ENCODE measurements at regions not wholly inside any gene's neighbourhood (a gene's known extent, or its start where the extent isn't known, plus 50 kb on each side); places are given as distances from the start of the nearest gene placed in this dataset.
A peak's percentile ranks its signal among the peaks of the same experiment; 100 is the strongest.

GRCh38 chr16:86324320-86324719, 186.0 kb upstream of the FOXF1 start:
- Histone ChIP-seq H3K27me3 (ENCODE audit: control insufficient read depth, insufficient read depth, low read length) (no peaks in the 10 kb centered on the region), H3K9ac (ENCODE audit: low read length) (no peak overlapping the region), H3K27ac (ENCODE audit: low read depth, low read length) (no peak overlapping the region), H3K36me3 (ENCODE audit: control insufficient read depth, insufficient read depth, low read length) (no peaks in the 10 kb centered on the region), H3K4me1 (ENCODE audit: control insufficient read depth, insufficient read depth, low read length) (no peaks in the 10 kb centered on the region), H3K4me3 (ENCODE audit: low read length) (no peak overlapping the region)

- no peaks in the 10 kb centered on the region for H3K27me3 ChIP-seq (ENCODE audit: control insufficient read depth, insufficient read depth, low read length)
Measured at GRCh38 chr16:86325360-86325759, 185.0 kb upstream of the FOXF1 start.

GRCh38 chr16:86325895-86326294, 184.4 kb upstream of the FOXF1 start:
- Histone ChIP-seq H3K9ac (ENCODE audit: low read length) (no peak overlapping the region), H3K27me3 (ENCODE audit: control insufficient read depth, insufficient read depth, low read length) (no peaks in the 10 kb centered on the region), H3K27ac (ENCODE audit: low read depth, low read length) (no peak overlapping the region), H3K4me3 (ENCODE audit: low read length) (no peak overlapping the region), H3K4me1 (ENCODE audit: control insufficient read depth, insufficient read depth, low read length) (no peaks in the 10 kb centered on the region), H3K36me3 (ENCODE audit: control insufficient read depth, insufficient read depth, low read length) (no peaks in the 10 kb centered on the region)

More at GRCh38 chr16:86325360-86325759, 185.0 kb upstream of the FOXF1 start:
- no peak overlapping the region for H3K4me3 ChIP-seq (ENCODE audit: low read length)
- H3K9ac ChIP-seq (ENCODE audit: low read length) = no peak overlapping the region
- H3K27ac ChIP-seq (ENCODE audit: low read depth, low read length) = no peak overlapping the region
- no peaks in the 10 kb centered on the region for H3K4me1 ChIP-seq (ENCODE audit: control insufficient read depth, insufficient read depth, low read length)
- no peaks in the 10 kb centered on the region for H3K36me3 ChIP-seq (ENCODE audit: control insufficient read depth, insufficient read depth, low read length)

- no peak overlapping the region for H3K4me3 ChIP-seq (ENCODE audit: low read length)
- H3K4me1 ChIP-seq (ENCODE audit: control insufficient read depth, insufficient read depth, low read length) = no peaks in the 10 kb centered on the region
- no peak overlapping the region for H3K27ac ChIP-seq (ENCODE audit: low read depth, low read length)
- H3K9ac ChIP-seq (ENCODE audit: low read length) = no peak overlapping the region
- no peaks in the 10 kb centered on the region for H3K27me3 ChIP-seq (ENCODE audit: control insufficient read depth, insufficient read depth, low read length)
- no peaks in the 10 kb centered on the region for H3K36me3 ChIP-seq (ENCODE audit: control insufficient read depth, insufficient read depth, low read length)
Measured at GRCh38 chr16:86327321-86327720, 183.0 kb upstream of the FOXF1 start.

- H3K36me3 ChIP-seq (ENCODE audit: control insufficient read depth, insufficient read depth, low read length) = no peaks in the 10 kb centered on the region
- H3K27ac ChIP-seq (ENCODE audit: low read depth, low read length) = no peak overlapping the region
- no peak overlapping the region for H3K4me3 ChIP-seq (ENCODE audit: low read length)
- H3K27me3 ChIP-seq (ENCODE audit: control insufficient read depth, insufficient read depth, low read length) = no peaks in the 10 kb centered on the region
- no peaks in the 10 kb centered on the region for H3K4me1 ChIP-seq (ENCODE audit: control insufficient read depth, insufficient read depth, low read length)
- no peak overlapping the region for H3K9ac ChIP-seq (ENCODE audit: low read length)
Measured at GRCh38 chr16:86330906-86331305, 179.4 kb upstream of the FOXF1 start.

- no peaks in the 10 kb centered on the region for H3K4me1 ChIP-seq (ENCODE audit: control insufficient read depth, insufficient read depth, low read length)
- H3K36me3 ChIP-seq (ENCODE audit: control insufficient read depth, insufficient read depth, low read length) = no peaks in the 10 kb centered on the region
- H3K27ac ChIP-seq (ENCODE audit: low read depth, low read length) = no peak overlapping the region
- H3K9ac ChIP-seq (ENCODE audit: low read length) = no peak overlapping the region
- no peak overlapping the region for H3K4me3 ChIP-seq (ENCODE audit: low read length)
- H3K27me3 ChIP-seq (ENCODE audit: control insufficient read depth, insufficient read depth, low read length) = no peaks in the 10 kb centered on the region
Measured at GRCh38 chr16:86334079-86334635, 176.2 kb upstream of the FOXF1 start.

GRCh38 chr16:86335266-86336172, 174.8 kb upstream of the FOXF1 start:
- H3K27ac ChIP-seq (ENCODE audit: low read depth, low read length) = no peak overlapping the region
- no peak overlapping the region for H3K9ac ChIP-seq (ENCODE audit: low read length)
- no peaks in the 10 kb centered on the region for H3K36me3 ChIP-seq (ENCODE audit: control insufficient read depth, insufficient read depth, low read length)
- no peak overlapping the region for H3K4me3 ChIP-seq (ENCODE audit: low read length)
- no peaks in the 10 kb centered on the region for H3K4me1 ChIP-seq (ENCODE audit: control insufficient read depth, insufficient read depth, low read length)
- no peaks in the 10 kb centered on the region for H3K27me3 ChIP-seq (ENCODE audit: control insufficient read depth, insufficient read depth, low read length)

GRCh38 chr16:86337138-86337537, 173.2 kb upstream of the FOXF1 start:
- Histone ChIP-seq H3K27ac (ENCODE audit: low read depth, low read length) (no peak overlapping the region), H3K27me3 (ENCODE audit: control insufficient read depth, insufficient read depth, low read length) (no peaks in the 10 kb centered on the region), H3K36me3 (ENCODE audit: control insufficient read depth, insufficient read depth, low read length) (no peaks in the 10 kb centered on the region), H3K4me3 (ENCODE audit: low read length) (no peak overlapping the region), H3K9ac (ENCODE audit: low read length) (no peak overlapping the region), H3K4me1 (ENCODE audit: control insufficient read depth, insufficient read depth, low read length) (no peaks in the 10 kb centered on the region)

- no peak overlapping the region for H3K27ac ChIP-seq (ENCODE audit: low read depth, low read length)
- no peaks in the 10 kb centered on the region for H3K36me3 ChIP-seq (ENCODE audit: control insufficient read depth, insufficient read depth, low read length)
- H3K27me3 ChIP-seq (ENCODE audit: control insufficient read depth, insufficient read depth, low read length) = no peaks in the 10 kb centered on the region
- H3K4me1 ChIP-seq (ENCODE audit: control insufficient read depth, insufficient read depth, low read length) = peaks cover 3% of the 10 kb centered on the region
- no peak overlapping the region for H3K4me3 ChIP-seq (ENCODE audit: low read length)
- no peak overlapping the region for H3K9ac ChIP-seq (ENCODE audit: low read length)
Measured at GRCh38 chr16:86337581-86338402, 172.5 kb upstream of the FOXF1 start.

GRCh38 chr16:86338403-86339115, 171.8 kb upstream of the FOXF1 start:
- Histone ChIP-seq H3K4me1 (ENCODE audit: control insufficient read depth, insufficient read depth, low read length) (peaks cover 7% of the 10 kb centered on the region), H3K4me3 (ENCODE audit: low read length) (no peak overlapping the region), H3K36me3 (ENCODE audit: control insufficient read depth, insufficient read depth, low read length) (no peaks in the 10 kb centered on the region), H3K27ac (ENCODE audit: low read depth, low read length) (no peak overlapping the region), H3K9ac (ENCODE audit: low read length) (no peak overlapping the region), H3K27me3 (ENCODE audit: control insufficient read depth, insufficient read depth, low read length) (no peaks in the 10 kb centered on the region)

GRCh38 chr16:86342161-86342834, 168.0 kb upstream of the FOXF1 start:
- no peaks in the 10 kb centered on the region for H3K27me3 ChIP-seq (ENCODE audit: control insufficient read depth, insufficient read depth, low read length)
- H3K9ac ChIP-seq (ENCODE audit: low read length) = no peak overlapping the region
- peak overlapping the region; percentile 95 for H3K27ac ChIP-seq (ENCODE audit: low read depth, low read length)

More at GRCh38 chr16:86342161-86342834, 168.0 kb upstream of the FOXF1 start:
- Histone ChIP-seq H3K4me3 (ENCODE audit: low read length) (no peak overlapping the region), H3K36me3 (ENCODE audit: control insufficient read depth, insufficient read depth, low read length) (no peaks in the 10 kb centered on the region), H3K4me1 (ENCODE audit: control insufficient read depth, insufficient read depth, low read length) (peaks cover 20% of the 10 kb centered on the region)

Measured in rectal smooth muscle tissue (tissue), 1 donor.